CD4-positive, alpha-beta T cell treated with Interleukin-2 at 100 ng/mL for 4 hours (primary cell): ENCODE measurements at regions not wholly inside any gene's neighbourhood (a gene's known extent, or its start where the extent isn't known, plus 50 kb on each side); places are given as distances from the start of the nearest gene placed in this dataset.

ENCODE experiments used
- DNase-seq: peaks from one replicate; pipeline ENCODE4 v3.0.0-alpha.2; 2020; ENCODE audit warnings: low spot score

DNA sequence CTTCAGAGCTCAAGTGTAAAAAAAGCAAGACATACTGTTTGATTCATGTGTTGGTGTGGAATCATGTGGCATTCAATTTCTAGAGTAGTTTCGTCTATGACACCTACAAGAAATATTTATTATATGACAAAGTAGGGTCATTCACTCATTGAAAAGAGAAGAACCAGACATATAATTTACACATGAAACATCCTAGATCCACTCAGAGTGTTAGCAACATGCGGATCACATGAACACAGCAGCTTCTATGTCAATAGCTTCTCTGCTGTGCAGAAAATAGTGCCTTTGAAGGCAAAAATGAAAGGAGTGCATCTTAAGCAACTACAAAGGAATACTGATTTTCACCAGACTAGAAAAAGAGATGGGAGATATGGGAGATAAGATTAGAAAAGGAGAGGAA, 569.8 kb downstream of the RPS29 start:
- DNase-seq: no peak

- DNase-seq: no peak
Observed at GRCh38 chr14:49014476-49014875, 571.7 kb downstream of the RPS29 start.

DNA sequence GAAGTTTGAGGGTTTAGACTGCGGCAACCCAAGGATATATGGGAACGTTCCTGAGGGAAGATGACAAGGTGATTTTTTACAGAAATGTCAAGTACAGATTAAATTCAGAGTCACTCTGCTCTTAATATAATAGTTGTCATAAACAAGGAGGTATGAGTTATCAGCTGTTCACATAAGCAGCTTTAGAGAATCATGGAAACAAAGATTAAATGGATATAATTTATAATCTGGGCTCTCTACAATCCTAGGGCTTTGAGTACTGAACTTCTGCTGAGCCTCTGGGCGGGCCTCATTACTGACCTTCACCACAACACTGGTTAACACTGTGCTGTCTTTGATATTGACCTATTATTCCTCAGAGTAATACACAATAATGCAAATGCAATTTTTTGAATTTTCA, 577.8 kb downstream of the RPS29 start:
- no peak for DNase-seq

- no peak for DNase-seq
Observed at GRCh38 chr14:48991141-48991540, 595.0 kb downstream of the RPS29 start.

GRCh38 chr14:48983351-48983888, 602.8 kb downstream of the RPS29 start:
- DNase-seq: no peak

- DNase-seq: no peak
Observed at GRCh38 chr14:48974994-48975393, 611.2 kb downstream of the RPS29 start.

GRCh38 chr14:48973151-48973550, 613.0 kb downstream of the RPS29 start:
- DNase-seq: no peak

DNA sequence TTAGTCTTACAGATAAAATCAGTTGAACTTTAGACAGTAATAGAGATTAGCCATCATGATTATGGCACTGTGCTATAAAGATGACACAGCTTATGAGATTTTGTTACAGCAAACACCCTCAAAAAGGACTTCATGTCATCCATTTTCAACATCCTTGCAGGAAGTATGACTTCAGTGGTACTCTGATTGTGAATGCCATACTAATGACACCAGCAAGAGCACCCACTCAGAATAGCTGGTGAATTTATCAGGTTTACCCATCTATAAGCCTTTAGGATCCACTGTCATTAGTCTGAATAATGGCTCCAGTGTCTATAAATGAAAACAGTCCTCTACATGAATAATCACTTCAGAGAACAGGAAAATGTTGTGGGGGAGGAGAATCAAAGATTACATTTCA, 615.2 kb downstream of the RPS29 start:
- DNase-seq: no peak

DNA sequence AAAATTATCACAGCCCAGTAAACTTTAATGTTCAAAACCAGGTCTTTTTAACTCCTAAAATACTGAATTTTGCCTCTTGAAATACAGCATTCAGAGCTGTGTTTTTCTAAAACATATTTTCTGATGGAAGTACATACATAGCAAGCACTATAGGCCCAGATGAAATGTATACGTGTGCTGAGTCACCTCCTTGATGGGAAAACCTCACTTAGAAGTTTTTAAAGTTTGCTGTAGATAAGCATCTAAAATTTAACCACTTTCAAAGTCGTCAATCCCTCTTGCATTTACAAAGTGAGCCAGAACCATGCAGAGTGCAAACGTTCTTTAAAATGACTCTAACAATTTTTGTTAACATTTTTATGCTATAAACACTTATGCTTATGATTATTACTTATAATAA, 618.8 kb downstream of the RPS29 start:
- no peak for DNase-seq

DNA sequence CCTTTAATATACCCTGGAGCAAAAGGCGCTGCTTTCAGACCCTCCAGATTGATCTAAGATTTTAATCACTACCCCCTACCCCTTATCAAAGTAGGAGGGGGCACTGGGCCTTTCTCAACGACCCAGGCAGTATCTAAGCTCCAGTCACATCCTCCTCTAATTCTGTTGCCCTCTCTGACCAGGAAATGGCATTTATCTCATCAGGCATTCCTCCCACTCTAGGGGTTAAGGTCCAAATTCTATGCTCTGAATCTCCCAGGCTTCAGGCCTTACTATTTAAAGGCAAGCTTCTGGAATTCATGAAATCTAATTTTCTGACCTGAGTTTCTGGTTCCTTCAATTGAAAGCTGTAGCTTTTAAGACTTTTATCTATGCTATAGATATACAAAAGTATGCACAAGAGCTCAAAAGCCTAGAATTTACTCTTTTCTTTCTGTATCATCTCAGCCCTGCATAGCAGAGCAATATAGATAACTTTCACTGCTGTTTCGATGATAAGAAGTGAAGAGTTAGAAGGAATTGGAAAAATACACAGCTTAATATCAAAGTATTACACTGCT, 622.9 kb downstream of the RPS29 start:
- no peak for DNase-seq

DNA sequence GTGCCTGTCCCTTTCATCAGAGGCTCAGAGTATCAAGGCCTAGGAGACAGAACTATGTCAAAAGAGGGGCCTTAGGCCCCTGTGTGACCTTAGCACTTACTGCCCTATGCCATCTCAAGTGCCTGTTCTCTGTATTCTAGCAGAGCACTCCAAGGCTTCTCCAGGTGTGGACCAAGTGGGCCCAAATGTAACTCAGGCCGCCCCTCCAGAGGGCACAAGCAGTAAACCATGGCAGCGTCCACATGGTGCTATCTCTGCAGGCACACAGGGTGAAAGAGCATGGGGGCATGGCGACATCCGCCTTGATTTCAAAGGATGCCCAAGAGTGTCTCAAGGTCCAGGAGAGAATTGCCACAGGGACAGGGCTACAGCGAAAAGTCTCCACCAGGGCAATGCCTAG, 628.7 kb downstream of the RPS29 start:
- no peak for DNase-seq

- no peak for DNase-seq
Observed at GRCh38 chr14:48955857-48956256, 630.3 kb downstream of the RPS29 start.

- no peak for DNase-seq
Observed at GRCh38 chr14:48954446-48954845, 631.7 kb downstream of the RPS29 start.

GRCh38 chr14:48944809-48945208, 641.4 kb downstream of the RPS29 start:
- no peak for DNase-seq

DNA sequence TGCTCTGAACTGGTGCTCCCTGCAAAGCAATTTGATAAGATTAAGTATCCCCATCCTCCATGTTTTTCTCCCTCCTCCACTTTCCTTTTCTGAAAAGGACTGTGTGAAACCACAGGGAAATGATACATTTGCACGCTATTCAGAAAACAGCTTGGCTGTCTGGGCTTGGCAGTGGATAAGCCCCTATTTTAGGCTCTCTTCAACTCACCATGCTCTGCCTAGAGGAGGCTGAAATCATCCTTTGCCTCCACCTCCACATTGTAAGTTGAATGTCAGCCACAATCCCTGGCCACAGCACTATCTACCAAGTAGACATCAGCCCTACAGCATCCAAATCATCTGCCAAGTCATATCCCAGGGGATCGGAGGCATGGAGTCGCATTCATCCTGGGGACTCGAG, 642.3 kb downstream of the RPS29 start:
- no peak for DNase-seq

DNA sequence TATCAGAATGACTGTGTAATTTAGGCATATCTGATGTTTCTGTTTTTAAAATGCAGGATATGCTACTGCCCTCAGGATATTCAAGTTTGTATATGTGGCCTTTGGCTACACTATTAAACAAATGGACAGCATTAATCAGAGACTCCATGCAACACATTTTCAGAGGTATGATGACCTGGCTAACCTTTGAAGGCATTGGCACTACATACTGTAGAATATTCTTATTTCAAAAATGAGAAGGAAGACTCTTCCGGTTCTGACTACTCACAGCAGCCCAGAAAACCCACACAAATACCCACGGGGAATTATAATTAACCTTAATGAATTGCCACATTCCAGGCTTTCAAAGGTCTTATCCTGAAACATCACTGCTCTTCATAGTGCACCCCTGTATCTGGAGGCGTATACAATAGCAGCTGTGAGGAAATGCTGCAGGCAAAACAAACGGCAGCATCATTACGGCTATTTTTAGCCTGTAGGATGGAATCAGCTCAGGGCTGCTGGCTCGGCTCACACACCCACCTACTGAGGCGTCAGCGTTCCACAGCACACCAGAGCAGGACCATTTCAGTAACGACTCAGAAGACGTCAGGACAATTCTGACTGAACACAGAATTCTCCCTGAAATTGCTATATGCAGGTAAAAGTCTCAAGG, 648.5 kb downstream of the RPS29 start:
- no peak for DNase-seq

- DNase-seq: no peak
Observed at GRCh38 chr14:48936849-48937248, 649.3 kb downstream of the RPS29 start.

GRCh38 chr14:48936362-48936761, 649.8 kb downstream of the RPS29 start:
- no peak for DNase-seq

- no peak for DNase-seq
Observed at GRCh38 chr14:48925184-48925583, 661.0 kb downstream of the RPS29 start.

- DNase-seq: no peak
Observed at GRCh38 chr14:48914921-48915320, 671.3 kb downstream of the RPS29 start.

DNA sequence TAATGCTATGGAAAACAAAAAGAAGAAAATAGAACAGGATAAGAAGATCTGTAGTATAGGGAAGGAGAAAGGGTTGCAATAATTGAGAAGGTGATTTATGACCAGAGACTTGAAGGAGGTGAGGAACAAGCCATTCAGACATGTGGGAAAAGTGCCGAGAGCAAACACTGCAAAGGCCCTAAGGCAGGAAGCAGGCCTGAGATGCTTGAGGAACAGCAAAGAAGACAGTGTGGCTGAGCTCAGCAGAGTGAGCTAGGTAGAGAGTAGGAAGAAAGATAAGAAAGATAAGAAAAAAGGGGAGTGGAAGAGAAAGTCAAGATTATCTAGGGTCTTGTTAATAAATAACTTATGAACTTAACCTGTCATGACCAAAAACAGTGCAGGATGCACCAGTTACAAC, 671.8 kb downstream of the RPS29 start:
- no peak for DNase-seq

GRCh38 chr14:48900565-48900964, 685.6 kb downstream of the RPS29 start:
- no peak for DNase-seq

GRCh38 chr14:48890333-48890732, 695.8 kb downstream of the RPS29 start:
- DNase-seq: no peak

DNA sequence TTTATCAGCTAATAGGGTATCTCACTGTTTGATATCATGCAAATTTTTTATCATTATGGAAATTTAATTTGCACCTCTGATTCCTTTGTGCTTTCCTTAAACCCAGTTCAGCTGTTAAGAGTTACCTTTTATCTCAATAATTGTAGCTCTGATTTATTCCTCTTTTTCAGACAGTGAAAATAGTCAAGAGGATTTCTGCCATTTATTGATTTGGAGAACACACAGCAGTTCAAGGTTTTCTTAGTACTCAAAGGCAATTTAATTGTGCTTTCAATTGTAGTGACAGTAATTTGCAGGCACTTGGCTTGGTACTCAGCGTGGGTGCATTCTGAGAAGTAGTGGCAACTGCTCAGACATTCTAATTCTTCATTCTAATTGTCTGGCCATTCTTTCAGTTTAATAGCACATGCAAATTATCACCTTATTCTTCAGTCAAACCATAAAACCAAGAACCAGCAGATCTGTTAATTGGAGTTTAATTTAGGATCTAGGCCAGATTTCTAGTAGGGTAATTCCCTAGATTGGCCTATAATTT, 709.3 kb downstream of the RPS29 start:
- no peak for DNase-seq
